Forelimb muscle (tissue), 1 donor: ENCODE measurements at regions not wholly inside any gene's neighbourhood (a gene's known extent, or its start where the extent isn't known, plus 50 kb on each side); places are given as distances from the start of the nearest gene placed in this dataset.
"Not testable (repeated sequence)": the region's sequence is repeated elsewhere in the genome, so short reads cannot be mapped to it uniquely, and the experiment has no call there.

ENCODE experiments used
- DNase-seq: peaks from one replicate; pipeline ENCODE4 v3.0.0-alpha.2; 2013; ENCODE audit warnings: low read depth

- DNase-seq: no peak
Measured at GRCh38 chr1:157409927-157410326, 142.4 kb downstream of the FCRL5 start.

GRCh38 chr1:157407917-157408525 lies 144.3 kb downstream of the FCRL5 start:
- no peak for DNase-seq

- no peak for DNase-seq
Measured at GRCh38 chr1:157407367-157407766, 144.9 kb downstream of the FCRL5 start.

- no peak for DNase-seq
Measured at GRCh38 chr1:157405662-157406061, 146.7 kb downstream of the FCRL5 start.

GRCh38 chr1:157404614-157405013 lies 147.7 kb downstream of the FCRL5 start:
- DNase-seq: no peak

- DNase-seq: no peak
Measured at GRCh38 chr1:157404063-157404501, 148.2 kb downstream of the FCRL5 start.

DNA sequence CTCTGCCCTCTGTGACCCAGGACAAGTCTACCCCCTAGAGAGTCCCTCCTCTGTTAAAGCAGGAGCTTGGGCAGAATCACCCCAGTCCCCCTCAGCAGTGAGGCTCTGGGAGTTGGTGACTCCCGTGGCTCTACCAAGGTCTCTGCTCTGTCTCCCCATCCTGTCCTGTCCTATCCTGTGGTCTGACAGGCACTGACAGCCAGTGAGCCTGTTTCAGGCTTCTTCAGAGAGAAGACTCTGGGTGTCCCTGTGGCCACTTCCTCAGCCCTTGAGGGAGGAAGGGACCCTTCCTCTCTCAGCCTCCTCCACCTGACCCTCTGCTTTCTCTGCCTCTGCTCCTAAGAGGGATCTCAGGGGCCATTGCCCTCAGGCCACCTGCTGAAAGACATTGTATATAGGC lies 148.7 kb downstream of the FCRL5 start:
- DNase-seq: no peak

- no peak for DNase-seq
Measured at GRCh38 chr1:157403203-157403602, 149.1 kb downstream of the FCRL5 start.

DNA sequence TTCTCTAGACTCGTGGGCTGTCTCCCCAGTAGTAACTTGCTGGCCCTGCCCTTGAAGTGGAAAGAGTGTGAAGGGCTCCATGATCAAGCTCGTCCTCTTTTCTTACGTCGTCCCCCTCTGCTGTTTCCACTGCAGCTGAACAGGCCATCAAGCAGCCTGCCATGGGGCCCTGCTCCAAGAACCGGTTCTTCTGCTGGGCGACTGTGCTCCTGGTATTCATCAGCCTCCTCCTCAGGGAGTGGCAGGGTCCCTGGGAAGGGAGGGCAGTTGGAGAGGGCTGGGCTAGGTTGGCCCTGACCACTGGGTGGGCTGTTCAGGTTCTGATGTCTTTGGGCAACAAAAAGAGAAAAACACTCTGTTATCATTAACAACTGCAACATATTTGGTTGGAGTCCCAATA lies 151.5 kb downstream of the FCRL5 start:
- DNase-seq: no peak

- DNase-seq: no peak
Measured at GRCh38 chr1:157399984-157400382, 152.3 kb downstream of the FCRL5 start.

DNA sequence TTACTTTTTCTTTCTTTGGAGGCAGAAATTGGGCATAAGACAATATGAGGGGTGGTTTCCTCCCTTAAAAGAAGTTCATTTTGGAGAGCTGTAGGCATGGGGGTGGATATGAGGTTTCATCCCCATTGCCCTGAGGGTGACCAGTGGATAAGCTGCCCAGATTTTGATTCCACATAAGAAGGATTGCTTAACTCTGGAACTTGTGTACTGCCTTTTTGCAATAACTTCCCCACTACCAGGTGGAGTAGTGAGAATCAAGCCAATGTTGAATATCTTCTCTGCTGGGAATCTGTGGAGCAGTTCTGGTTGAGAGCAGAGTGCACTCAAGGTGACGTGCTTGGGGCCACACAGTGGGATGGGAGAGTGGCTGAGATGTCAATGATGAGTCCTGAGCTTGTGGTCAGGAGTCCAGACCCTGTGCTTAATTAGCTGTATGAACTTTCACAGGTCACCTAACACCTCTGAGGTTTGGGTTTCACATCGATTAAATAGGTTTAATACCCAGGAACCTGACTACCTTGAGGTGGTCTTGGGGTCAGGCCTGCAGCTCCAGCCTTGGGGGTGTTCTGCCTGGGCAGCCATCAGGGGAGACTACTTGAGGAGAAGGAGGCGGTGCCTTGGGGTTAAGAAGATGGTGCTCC lies 152.9 kb downstream of the FCRL5 start:
- DNase-seq: no peak

DNA sequence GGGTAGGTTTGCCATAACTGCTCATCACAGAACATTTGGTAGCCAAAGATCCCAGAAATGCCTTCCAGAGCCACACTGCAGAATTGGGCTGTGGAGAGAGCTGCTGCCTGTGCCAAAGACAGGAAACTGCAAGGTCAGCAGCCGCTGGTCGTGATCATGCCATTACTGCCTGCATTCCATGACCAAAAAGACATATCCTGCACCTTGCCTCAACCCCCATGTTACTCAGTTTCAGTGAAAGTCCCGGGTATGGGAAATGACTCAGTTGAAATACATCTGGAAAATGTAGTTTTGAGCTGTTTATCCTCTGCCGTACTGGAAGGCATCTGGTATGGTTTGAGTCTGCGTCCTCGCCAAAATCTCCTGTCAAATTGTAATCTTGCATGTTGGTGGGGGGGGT lies 161.7 kb downstream of the FCRL5 start:
- no peak for DNase-seq

- DNase-seq: no peak
Measured at GRCh38 chr1:157388057-157388456, 164.3 kb downstream of the FCRL5 start.

- DNase-seq: no peak
Measured at GRCh38 chr1:157384258-157384657, 168.1 kb downstream of the FCRL5 start.

- no peak for DNase-seq
Measured at GRCh38 chr1:157382351-157382750, 170.0 kb downstream of the FCRL5 start.

DNA sequence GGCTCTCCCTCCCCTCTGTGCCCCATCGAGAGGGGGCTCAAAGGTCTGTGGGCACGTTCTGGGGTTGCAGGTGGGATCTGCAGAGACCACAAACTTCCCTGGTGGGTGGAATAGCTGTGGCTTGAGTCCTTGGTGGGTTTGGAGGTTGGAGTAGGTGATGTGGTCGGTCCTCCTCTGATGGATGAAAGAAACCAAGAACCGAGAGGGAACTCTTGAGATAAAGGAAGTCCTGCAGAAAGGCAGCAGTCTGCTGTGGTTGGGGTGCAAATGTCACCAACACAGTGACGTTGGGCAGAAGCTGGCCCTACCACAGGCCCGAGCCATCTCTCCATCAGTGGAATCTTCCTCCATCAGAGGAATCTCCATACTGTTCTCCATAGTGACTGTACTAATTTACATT lies 171.8 kb downstream of the FCRL5 start:
- DNase-seq: no peak

GRCh38 chr1:157377280-157377713 lies 175.0 kb downstream of the FCRL5 start:
- not testable (repeated sequence) for DNase-seq

DNA sequence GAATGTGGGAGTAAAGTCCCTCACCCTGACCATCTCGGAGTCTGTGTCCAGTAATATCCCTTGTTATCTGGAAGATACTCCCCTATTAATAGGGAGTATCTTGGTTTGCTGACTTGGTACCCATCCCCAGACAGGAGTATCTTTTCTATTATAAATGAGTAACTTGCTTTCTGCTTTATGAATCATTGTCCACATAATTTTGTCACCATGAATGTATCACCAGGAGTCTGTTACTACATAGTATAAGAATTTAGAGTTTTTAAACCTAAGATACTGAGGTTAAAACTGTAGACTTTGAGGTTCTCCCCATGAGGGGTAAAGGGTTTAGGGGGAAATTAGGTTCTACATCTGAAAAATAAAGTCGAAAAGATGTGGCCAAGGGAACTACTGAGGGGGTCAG lies 175.6 kb downstream of the FCRL5 start:
- DNase-seq: no peak

DNA sequence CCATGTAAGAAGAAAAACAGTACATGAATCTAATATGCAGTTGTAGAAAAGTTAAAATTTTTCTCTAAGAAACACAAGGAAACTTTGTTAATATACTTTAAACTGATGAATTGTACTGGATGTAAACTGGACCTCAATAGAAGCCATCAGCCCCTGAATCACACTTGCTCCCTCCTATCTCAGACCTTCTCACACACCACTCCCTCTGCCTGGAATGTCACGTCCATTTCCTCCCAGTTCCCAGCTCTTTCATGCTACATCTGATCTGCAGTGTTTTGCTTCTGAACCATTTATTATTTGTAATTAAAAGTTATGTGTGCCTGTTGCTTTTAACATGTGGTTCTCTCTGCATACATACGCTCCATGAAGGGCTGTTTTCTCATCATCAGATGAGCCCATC lies 180.0 kb downstream of the FCRL5 start:
- not testable (repeated sequence) for DNase-seq

GRCh38 chr1:157371826-157372225 lies 180.5 kb downstream of the FCRL5 start:
- no peak for DNase-seq

DNA sequence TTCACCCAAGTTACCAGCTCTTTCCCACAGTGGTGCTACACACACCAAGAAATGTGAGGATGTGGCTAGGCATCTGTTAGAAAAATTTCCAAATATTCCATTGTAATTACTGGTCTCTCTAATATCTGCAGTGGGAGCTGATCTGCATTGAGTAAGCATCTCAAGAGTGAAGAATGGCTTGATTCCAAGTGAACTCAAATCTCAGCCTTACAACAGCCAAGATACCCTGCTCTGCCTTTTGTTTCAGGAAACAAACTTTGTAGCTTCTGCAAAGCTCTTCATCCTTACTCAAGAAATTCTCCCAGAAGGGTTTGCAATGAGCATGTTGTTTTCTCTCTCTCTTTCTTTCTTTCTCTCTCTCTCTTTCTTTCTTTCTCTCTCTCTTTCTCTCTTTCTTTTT lies 181.1 kb downstream of the FCRL5 start:
- no peak for DNase-seq

DNA sequence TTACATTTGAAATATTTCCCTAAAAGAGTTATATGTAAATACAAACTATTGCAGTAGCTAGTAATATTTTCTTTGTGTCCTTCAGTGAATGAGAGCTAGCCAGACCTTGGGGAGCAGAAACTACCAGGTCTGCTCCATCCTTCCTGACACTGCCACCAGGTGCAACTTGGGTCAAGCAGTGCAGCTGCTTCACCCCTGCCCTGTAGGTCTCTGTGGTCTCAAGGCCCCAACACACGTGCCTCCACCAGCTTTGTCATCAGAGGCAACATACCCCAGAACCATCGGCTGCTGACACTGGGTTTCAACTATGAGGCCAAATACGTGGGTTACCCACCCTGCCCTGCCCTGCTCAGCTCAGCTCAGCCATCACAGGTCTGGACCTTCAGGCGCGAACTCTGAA lies 181.6 kb downstream of the FCRL5 start:
- DNase-seq: no peak

GRCh38 chr1:157369808-157370521 lies 182.3 kb downstream of the FCRL5 start:
- no peak for DNase-seq
